HL-60 (cell line): ENCODE measurements at regions not wholly inside any gene's neighbourhood (a gene's known extent, or its start where the extent isn't known, plus 50 kb on each side); places are given as distances from the start of the nearest gene placed in this dataset.

Source experiments
- GABPA ChIP-seq: IDR thresholded peaks from 2 replicates; pipeline ENCODE4 v1.6.1; 2012; ENCODE audit warnings: low read depth
- POLR2AphosphoS5 ChIP-seq: IDR thresholded peaks from 2 replicates; pipeline ENCODE4 v1.6.1; 2012; ENCODE audit warnings: low read depth
- REST ChIP-seq: IDR thresholded peaks from 2 replicates; pipeline ENCODE4 v1.6.1; 2012; ENCODE audit warnings: low read depth; ENCODE audit not compliant: insufficient replicate concordance
- SPI1 ChIP-seq: IDR thresholded peaks from 2 replicates; pipeline ENCODE4 v1.6.1; 2012; ENCODE audit warnings: low read depth, mild to moderate bottlenecking, borderline replicate concordance
- TF ChIP-seq, protein P1 (sequence below): IDR thresholded peaks from one replicate; pipeline ENCODE4 v1.5.1; 2011; ENCODE audit warnings: low read length, control low read depth, inconsistent platforms; ENCODE audit not compliant: insufficient read depth

DNA sequence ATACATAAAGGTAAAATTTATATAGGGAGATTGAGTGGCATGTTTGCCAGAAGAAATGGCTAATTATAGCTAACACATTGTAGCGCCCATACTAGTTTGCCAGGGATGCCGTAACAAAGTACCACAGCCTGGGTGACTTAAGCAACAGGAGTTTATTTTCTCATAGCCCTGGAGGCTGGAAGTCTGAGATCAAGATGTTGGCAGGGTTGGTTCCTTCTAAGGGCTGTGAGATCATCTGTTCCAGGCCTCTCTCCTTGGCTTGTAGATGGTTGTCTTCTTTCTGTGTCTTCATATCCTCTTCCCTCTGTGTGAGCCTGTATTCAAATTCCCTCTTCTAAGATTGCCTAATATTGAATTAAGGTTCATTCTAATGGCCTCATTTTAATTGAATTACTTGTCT lies 417.5 kb upstream of the OPRM1 start:
- TF ChIP-seq, protein P1, sequence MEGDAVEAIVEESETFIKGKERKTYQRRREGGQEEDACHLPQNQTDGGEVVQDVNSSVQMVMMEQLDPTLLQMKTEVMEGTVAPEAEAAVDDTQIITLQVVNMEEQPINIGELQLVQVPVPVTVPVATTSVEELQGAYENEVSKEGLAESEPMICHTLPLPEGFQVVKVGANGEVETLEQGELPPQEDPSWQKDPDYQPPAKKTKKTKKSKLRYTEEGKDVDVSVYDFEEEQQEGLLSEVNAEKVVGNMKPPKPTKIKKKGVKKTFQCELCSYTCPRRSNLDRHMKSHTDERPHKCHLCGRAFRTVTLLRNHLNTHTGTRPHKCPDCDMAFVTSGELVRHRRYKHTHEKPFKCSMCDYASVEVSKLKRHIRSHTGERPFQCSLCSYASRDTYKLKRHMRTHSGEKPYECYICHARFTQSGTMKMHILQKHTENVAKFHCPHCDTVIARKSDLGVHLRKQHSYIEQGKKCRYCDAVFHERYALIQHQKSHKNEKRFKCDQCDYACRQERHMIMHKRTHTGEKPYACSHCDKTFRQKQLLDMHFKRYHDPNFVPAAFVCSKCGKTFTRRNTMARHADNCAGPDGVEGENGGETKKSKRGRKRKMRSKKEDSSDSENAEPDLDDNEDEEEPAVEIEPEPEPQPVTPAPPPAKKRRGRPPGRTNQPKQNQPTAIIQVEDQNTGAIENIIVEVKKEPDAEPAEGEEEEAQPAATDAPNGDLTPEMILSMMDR = no peak
- no peak for TF ChIP-seq POLR2AphosphoS5
- TF ChIP-seq SPI1 = no peak
- no peak for TF ChIP-seq GABPA
- no peak for TF ChIP-seq REST
